GM23248 (cell line): ENCODE measurements at regions not wholly inside any gene's neighbourhood (a gene's known extent, or its start where the extent isn't known, plus 50 kb on each side); places are given as distances from the start of the nearest gene placed in this dataset.

Experiments
- EZH2 ChIP-seq: fragments of 200-600 bp; sonication (generic); IDR thresholded peaks from 2 replicates; pipeline ENCODE4 v1.6.1; 2018; ENCODE audit warnings: antibody characterized with exemption, mild to moderate bottlenecking; ENCODE audit not compliant: insufficient read depth, poor library complexity, severe bottlenecking
- EZH2phosphoT487 ChIP-seq: fragments of 200-600 bp; sonication (generic); IDR thresholded peaks from 2 replicates; pipeline ENCODE4 v1.6.1; 2018; ENCODE audit warnings: antibody characterized with exemption, moderate library complexity, mild to moderate bottlenecking, low read depth; ENCODE audit not compliant: insufficient read depth

DNA sequence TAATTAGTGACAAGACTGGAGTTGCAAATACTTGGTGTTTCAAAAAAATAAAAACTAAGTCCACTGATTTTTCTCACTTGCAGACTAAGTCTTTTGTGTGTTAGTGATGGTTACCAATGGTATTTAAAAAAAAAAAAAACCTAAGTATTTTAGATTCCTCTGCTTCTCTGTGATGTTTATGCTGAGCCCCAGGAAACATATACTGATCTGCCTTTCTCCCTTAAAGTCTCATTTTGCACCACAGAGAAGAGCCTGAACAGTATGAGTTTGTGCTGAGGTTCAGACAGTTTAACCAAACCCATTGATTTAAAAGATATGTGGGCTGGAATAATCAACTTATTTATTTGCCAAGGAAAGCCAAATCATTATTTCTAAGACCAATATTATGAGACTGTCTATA, 1305.0 kb downstream of the PCDH18 start:
- TF ChIP-seq EZH2 (no peak), EZH2phosphoT487 (no peak)
